Common myeloid progenitor, CD34-positive (primary cell): ENCODE measurements at regions not wholly inside any gene's neighbourhood (a gene's known extent, or its start where the extent isn't known, plus 50 kb on each side); places are given as distances from the start of the nearest gene placed in this dataset.
A peak's percentile ranks its signal among the peaks of the same experiment; 100 is the strongest.

Experiments
- CTCF ChIA-PET: fragments of 350-600 bp; sonication (Branson Sonifier 250); formaldehyde crosslinking; loops from one replicate; lab custom pipeline; 2021; ENCODE audit warnings: antibody characterized with exemption; lab: Charles Lee
- POLR2A ChIA-PET: fragments of 350-600 bp; sonication (Branson Sonifier 250); formaldehyde crosslinking; loops from one replicate; lab custom pipeline; 2021; ENCODE audit warnings: antibody characterized with exemption; lab: Charles Lee
- DNase-seq, 3 donors: peaks; one replicate each; pipeline versions ENCODE4 v3.0.0 to v3.0.0-alpha.2; 2013
- H3K27ac ChIP-seq, 2 experiments: 1 replicate in 1 of 2; 2 replicates in 1 of 2; pipeline ENCODE4 v1.7.0; 2013; ENCODE audit warnings: inconsistent platforms in 2 of 2, low read length in 2 of 2, mild to moderate bottlenecking in 2 of 2, low read depth in 1 of 2, moderate library complexity in 1 of 2; ENCODE audit not compliant: severe bottlenecking in 2 of 2, insufficient read depth in 1 of 2, poor library complexity in 1 of 2
- H3K27me3 ChIP-seq, 5 experiments: replicated peaks in 2 of 5; 1 replicate in 3 of 5; 2 replicates in 2 of 5; pipeline versions ENCODE4 v1.6.1 to v1.7.0; 2013; ENCODE audit warnings: low read length in 4 of 5, mild to moderate bottlenecking in 2 of 5, moderate library complexity in 2 of 5, inconsistent platforms in 1 of 5; ENCODE audit not compliant: insufficient read depth in 5 of 5, control insufficient read depth in 4 of 5
- H3K36me3 ChIP-seq, 4 experiments: 1 replicate in 2 of 4; 2 replicates in 2 of 4; pipeline versions ENCODE4 v1.6.1 to v1.7.0; 2013; ENCODE audit warnings: low read length in 3 of 4, control low read depth in 1 of 4, mild to moderate bottlenecking in 1 of 4; ENCODE audit not compliant: control insufficient read depth in 4 of 4, insufficient read depth in 4 of 4
- H3K4me1 ChIP-seq, 4 experiments: 1 replicate in 3 of 4; 2 replicates in 1 of 4; pipeline versions ENCODE4 v1.6.1 to v1.7.1; 2013; ENCODE audit warnings: low read length in 3 of 4, mild to moderate bottlenecking in 3 of 4, control low read depth in 1 of 4, inconsistent platforms in 1 of 4, moderate library complexity in 1 of 4; ENCODE audit not compliant: control insufficient read depth in 4 of 4, insufficient read depth in 4 of 4; ENCODE audit errors: control extremely low read depth in 1 of 4
- H3K4me3 ChIP-seq, 7 experiments: 1 replicate in 4 of 7; 2 replicates in 3 of 7; pipeline versions ENCODE4 v1.5.1 to v1.7.0; 2013; ENCODE audit warnings: mild to moderate bottlenecking in 7 of 7, low read length in 6 of 7, moderate library complexity in 6 of 7, inconsistent platforms in 2 of 7, low read depth in 2 of 7, control low read depth in 1 of 7; ENCODE audit not compliant: insufficient read depth in 4 of 7, control insufficient read depth in 1 of 7; ENCODE audit errors: extremely low read depth in 1 of 7
- H3K9me3 ChIP-seq, 5 experiments: 1 replicate in 4 of 5; 2 replicates in 1 of 5; pipeline versions ENCODE4 v1.6.1 to v1.7.1; 2013; ENCODE audit warnings: low read length in 4 of 5, mild to moderate bottlenecking in 2 of 5, inconsistent platforms in 1 of 5, low read depth in 1 of 5, moderate library complexity in 1 of 5; ENCODE audit not compliant: control insufficient read depth in 4 of 5, insufficient read depth in 2 of 5; ENCODE audit errors: control extremely low read depth in 1 of 5
- WGBS: methylation state at CpG from one replicate; pipeline ENCODE4 v1.1.5; 2013; ENCODE audit not compliant: insufficient coverage; 5-methylcytosine and 5-hydroxymethylcytosine counted together

- Histone ChIP-seq H3K4me1 (peaks cover 2 to 20% (median 16%) of the 10 kb centered on the region in 4 experiments), H3K27ac (no peak overlapping the region), H3K27me3 (no peaks in the 10 kb centered on the region), H3K36me3 (no peaks in the 10 kb centered on the region), H3K4me3 (no peak overlapping the region), H3K9me3 (no peaks in the 10 kb centered on the region)
- WGBS, result no CpG with 5 or more reads among the region's 3 CpGs
- ChIA-PET POLR2A (no interaction called here), CTCF (interaction anchor here (0.7 to 2.1 kb wide), 6 partner anchors 12 to 301 kb away, joined by 3 to 5 read pairs (median 4); no protein-coding TSS in a partner anchor)
- no peak for DNase-seq
Observed at GRCh38 chr12:3975652-3976051, 102.5 kb upstream of the PARP11 start.

- no peak overlapping the region for H3K4me3 ChIP-seq
- H3K27me3 ChIP-seq, result no peaks in the 10 kb centered on the region
- ChIA-PET CTCF (interaction anchor here (1.2 to 3.9 kb wide), 5 partner anchors 11 to 302 kb away, joined by 3 to 28 read pairs (median 4); no protein-coding TSS in a partner anchor), POLR2A (no interaction called here)
- H3K9me3 ChIP-seq, result no peaks in the 10 kb centered on the region
- H3K27ac ChIP-seq, result no peak overlapping the region
- DNase-seq, result peak in 2 of 3 donors; percentile 59 to 65
- H3K4me1 ChIP-seq, result peaks cover 2 to 20% (median 16%) of the 10 kb centered on the region in 4 experiments
- 40% methylated on average over 2 of the region's 8 CpGs for WGBS
- H3K36me3 ChIP-seq, result no peaks in the 10 kb centered on the region
Observed at GRCh38 chr12:3974883-3975282, 101.7 kb upstream of the PARP11 start.

- H3K36me3 ChIP-seq, result no peaks in the 10 kb centered on the region
- ChIA-PET CTCF (interaction anchor here (0.9 to 3.9 kb wide), 8 partner anchors 11 to 303 kb away, joined by 3 to 28 read pairs (median 4); no protein-coding TSS in a partner anchor), POLR2A (no interaction called here)
- no peaks in the 10 kb centered on the region for H3K9me3 ChIP-seq
- peaks cover 2 to 20% (median 16%) of the 10 kb centered on the region in 4 experiments for H3K4me1 ChIP-seq
- peak overlapping the region in 3 of 7 experiments; percentile 9 to 34 (median 26) for H3K4me3 ChIP-seq
- no peak overlapping the region for H3K27ac ChIP-seq
- peak in 2 of 3 donors; percentile 59 to 61 for DNase-seq
- H3K27me3 ChIP-seq, result no peaks in the 10 kb centered on the region
- 87% methylated on average over 2 of the region's 4 CpGs for WGBS
Observed at GRCh38 chr12:3973973-3974644, 100.9 kb upstream of the PARP11 start.

GRCh38 chr12:3973269-3973884, 100.2 kb upstream of the PARP11 start:
- Histone ChIP-seq H3K9me3 (no peaks in the 10 kb centered on the region), H3K27me3 (no peaks in the 10 kb centered on the region), H3K36me3 (no peaks in the 10 kb centered on the region), H3K4me1 (peaks cover 2 to 20% (median 16%) of the 10 kb centered on the region in 4 experiments), H3K4me3 (no peak overlapping the region), H3K27ac (no peak overlapping the region)
- CTCF ChIA-PET, result interaction anchor here (0.9 to 3.9 kb wide), 8 partner anchors 10 to 303 kb away, joined by 3 to 28 read pairs (median 4); no protein-coding TSS in a partner anchor
- DNase-seq, result no peak
- 84% methylated on average over 9 of the region's 14 CpGs for WGBS
- POLR2A ChIA-PET, result no interaction called here

GRCh38 chr12:3972576-3972975, 99.4 kb upstream of the PARP11 start:
- CTCF ChIA-PET, result interaction anchor here (1.1 to 3.9 kb wide), 3 partner anchors 9 to 87 kb away, joined by 3 to 28 read pairs (median 11); no protein-coding TSS in a partner anchor
- H3K9me3 ChIP-seq, result no peaks in the 10 kb centered on the region
- no peak overlapping the region for H3K27ac ChIP-seq
- no peak overlapping the region for H3K4me3 ChIP-seq
- no peaks in the 10 kb centered on the region for H3K27me3 ChIP-seq
- 24% methylated on average over 3 of the region's 4 CpGs for WGBS
- H3K4me1 ChIP-seq, result peaks cover 2 to 20% (median 16%) of the 10 kb centered on the region in 4 experiments
- no peaks in the 10 kb centered on the region for H3K36me3 ChIP-seq
- POLR2A ChIA-PET, result no interaction called here
- DNase-seq, result peak in 2 of 3 donors; percentile 62 to 68

GRCh38 chr12:3968523-3968922, 95.3 kb upstream of the PARP11 start:
- ChIA-PET POLR2A (no interaction called here), CTCF (interaction anchor here (0.8 to 1.6 kb wide), 4 partner anchors 17 to 313 kb away, joined by 3 to 4 read pairs (median 4); no protein-coding TSS in a partner anchor)
- no peaks in the 10 kb centered on the region for H3K27me3 ChIP-seq
- H3K4me3 ChIP-seq, result no peak overlapping the region
- no peaks in the 10 kb centered on the region for H3K36me3 ChIP-seq
- no peaks in the 10 kb centered on the region for H3K9me3 ChIP-seq
- no peak for DNase-seq
- no peak overlapping the region for H3K27ac ChIP-seq
- H3K4me1 ChIP-seq, result peaks cover 0 to 10% (median under 1%) of the 10 kb centered on the region in 4 experiments
- whole genome bisulfite sequencing, result 100% methylated on average over 3 of the region's 4 CpGs
